LNCaP clone FGC (cell line): ENCODE measurements at regions not wholly inside any gene's neighbourhood (a gene's known extent, or its start where the extent isn't known, plus 50 kb on each side); places are given as distances from the start of the nearest gene placed in this dataset.

ENCODE experiments used
- DNase-seq: peaks from one replicate; pipeline ENCODE4 v3.0.0-alpha.2; 2011; ENCODE audit warnings: low read depth
- H3K4me3 ChIP-seq: 2 replicates; pipeline ENCODE4 v1.5.1; 2011; ENCODE audit warnings: mild to moderate bottlenecking, low read depth, low read length, control low read depth
- CTCF ChIP-seq: IDR thresholded peaks from 2 replicates; pipeline ENCODE4 v1.5.1; 2012; ENCODE audit warnings: mild to moderate bottlenecking; ENCODE audit not compliant: control insufficient read depth, insufficient read depth; ENCODE audit errors: extremely low read depth

- H3K4me3 ChIP-seq, result no peak overlapping the region
- DNase-seq, result no peak
- TF ChIP-seq CTCF, result no peak
Observed at GRCh38 chr2:104405623-104406022, 448.3 kb upstream of the POU3F3 start.

- no peak overlapping the region for H3K4me3 ChIP-seq
- DNase-seq, result peak; percentile 32
- no peak for TF ChIP-seq CTCF
Observed at GRCh38 chr2:104406261-104406726, 447.6 kb upstream of the POU3F3 start.

GRCh38 chr2:104407641-104408040 is 446.3 kb upstream of the POU3F3 start:
- no peak overlapping the region for H3K4me3 ChIP-seq
- DNase-seq, result no peak

GRCh38 chr2:104408266-104408665 is 445.6 kb upstream of the POU3F3 start:
- DNase-seq, result no peak
- no peak for TF ChIP-seq CTCF
- H3K4me3 ChIP-seq, result no peak overlapping the region

More at GRCh38 chr2:104407641-104408040, 446.3 kb upstream of the POU3F3 start:
- TF ChIP-seq CTCF, result no peak

- DNase-seq, result no peak
- H3K4me3 ChIP-seq, result no peak overlapping the region
- TF ChIP-seq CTCF, result no peak
Observed at GRCh38 chr2:104410136-104410535, 443.8 kb upstream of the POU3F3 start.

- DNase-seq, result no peak
- H3K4me3 ChIP-seq, result no peak overlapping the region
- TF ChIP-seq CTCF, result peak; percentile 69
Observed at GRCh38 chr2:104412384-104412783, 441.5 kb upstream of the POU3F3 start.

- DNase-seq, result no peak
- no peak overlapping the region for H3K4me3 ChIP-seq
- no peak for TF ChIP-seq CTCF
Observed at GRCh38 chr2:104413890-104414289, 440.0 kb upstream of the POU3F3 start.
